Neural cell (in vitro differentiated cells): ENCODE measurements at regions not wholly inside any gene's neighbourhood (a gene's known extent, or its start where the extent isn't known, plus 50 kb on each side); places are given as distances from the start of the nearest gene placed in this dataset.

Experiments used
- H2AFZ ChIP-seq: fragments of 200-600, 300-800 bp; sonication (generic), shearing (Covaris generic); 2 replicates; pipeline ENCODE4 v1.6.0; 2014; ENCODE audit warnings: low read depth, mild to moderate bottlenecking, antibody characterized with exemption, low read length, moderate library complexity
- H3F3A ChIP-seq: fragments of 200-600 bp; shearing (Covaris generic); 2 replicates; pipeline ENCODE4 v1.6.1; 2016; ENCODE audit warnings: mild to moderate bottlenecking, moderate library complexity, mixed read lengths, antibody characterized with exemption, low read length; ENCODE audit not compliant: insufficient read depth, poor library complexity, severe bottlenecking
- H3K27ac ChIP-seq: fragments of 200-600, 300-800 bp; sonication (generic), shearing (Covaris generic); 2 replicates; pipeline ENCODE4 v1.5.1; 2014; ENCODE audit warnings: mild to moderate bottlenecking, low read length, moderate library complexity
- H3K27me3 ChIP-seq: fragments of 300-800, 200-600 bp; sonication (generic), shearing (Covaris generic); 2 replicates; pipeline ENCODE4 v1.6.0; 2014; ENCODE audit warnings: mild to moderate bottlenecking, low read depth, low read length, moderate library complexity; ENCODE audit not compliant: insufficient read depth
- H3K36me3 ChIP-seq: fragments of 300-800, 200-600 bp; sonication (generic), shearing (Covaris generic); 2 replicates; pipeline ENCODE4 v1.5.1; 2014; ENCODE audit warnings: mild to moderate bottlenecking, antibody characterized with exemption, low read length, moderate library complexity; ENCODE audit not compliant: insufficient read depth
- H3K4me2 ChIP-seq: fragments of 300-800, 200-600 bp; sonication (generic), shearing (Covaris generic); 2 replicates; pipeline ENCODE4 v1.6.0; 2014; ENCODE audit warnings: mild to moderate bottlenecking, low read length
- H3K4me3 ChIP-seq: fragments of 300-800, 200-600 bp; sonication (generic), shearing (Covaris generic); 2 replicates; pipeline ENCODE4 v1.5.1; 2014; ENCODE audit warnings: mild to moderate bottlenecking, low read length, moderate library complexity
- H3K79me2 ChIP-seq: fragments of 200-600 bp; shearing (Covaris generic); replicated peaks from 2 replicates; pipeline ENCODE4 v1.6.0; 2014; ENCODE audit warnings: mild to moderate bottlenecking, low read length, moderate library complexity; ENCODE audit not compliant: insufficient read depth
- H3K9ac ChIP-seq: fragments of 300-800, 200-600 bp; sonication (generic), shearing (Covaris generic); 2 replicates; pipeline ENCODE4 v1.6.1; 2016; ENCODE audit warnings: mild to moderate bottlenecking, low read length, mixed read lengths
- H3K9me2 ChIP-seq: fragments of 200-600 bp; shearing (Covaris generic); 2 replicates; pipeline ENCODE4 v1.6.1; 2016; ENCODE audit warnings: mild to moderate bottlenecking, low read length, mixed read lengths; ENCODE audit not compliant: insufficient read depth
- H3K9me3 ChIP-seq: fragments of 200-600, 300-800 bp; sonication (generic), shearing (Covaris generic); 2 replicates; pipeline ENCODE4 v1.6.1; 2016; ENCODE audit warnings: mild to moderate bottlenecking, mixed run types, low read length, moderate library complexity, mixed read lengths
- H4K20me1 ChIP-seq: fragments of 200-600 bp; shearing (Covaris generic); 2 replicates; pipeline ENCODE4 v1.6.1; 2016; ENCODE audit warnings: mild to moderate bottlenecking, mixed run types; ENCODE audit not compliant: insufficient read depth
- CTCF ChIP-seq: fragments of 450-650 bp; IDR thresholded peaks from 2 replicates; pipeline ENCODE4 v1.5.1; 2014; ENCODE audit warnings: antibody characterized with exemption, mild to moderate bottlenecking, moderate library complexity; ENCODE audit not compliant: poor library complexity, severe bottlenecking
- EP300 ChIP-seq: fragments of 450-650 bp; conservative IDR thresholded peaks from 2 replicates; pipeline ENCODE4 v1.6.1; 2014; ENCODE audit warnings: antibody characterized with exemption, mild to moderate bottlenecking, moderate library complexity; ENCODE audit not compliant: poor library complexity, severe bottlenecking
- EZH2 ChIP-seq: fragments of 200-600, 300-800 bp; shearing (Covaris generic), sonication (generic); IDR thresholded peaks from 2 replicates; pipeline ENCODE4 v1.6.1; 2014; ENCODE audit warnings: antibody characterized with exemption, low read length, borderline replicate concordance, mild to moderate bottlenecking; ENCODE audit not compliant: insufficient read depth, poor library complexity, severe bottlenecking
- MXI1 ChIP-seq: fragments of 450-650 bp; conservative IDR thresholded peaks from 2 replicates; pipeline ENCODE4 v1.6.1; 2014; ENCODE audit warnings: antibody characterized with exemption, mild to moderate bottlenecking; ENCODE audit not compliant: poor library complexity, severe bottlenecking
- POLR2AphosphoS5 ChIP-seq: IDR thresholded peaks from 2 replicates; pipeline ENCODE4 v1.6.1; 2012
- RAD21 ChIP-seq: fragments of 450-650 bp; conservative IDR thresholded peaks from 2 replicates; pipeline ENCODE4 v1.6.1; 2014; ENCODE audit warnings: antibody characterized with exemption, mild to moderate bottlenecking, moderate library complexity
- REST ChIP-seq: IDR thresholded peaks from 2 replicates; pipeline ENCODE4 v1.6.1; 2012; ENCODE audit warnings: borderline replicate concordance
- SMC3 ChIP-seq: fragments of 450-650 bp; conservative IDR thresholded peaks from 2 replicates; pipeline ENCODE4 v1.6.1; 2014; ENCODE audit warnings: antibody characterized with exemption, mild to moderate bottlenecking, moderate library complexity; ENCODE audit not compliant: poor library complexity
- TAF1 ChIP-seq: IDR thresholded peaks from 2 replicates; pipeline ENCODE4 v1.6.1; 2012; ENCODE audit warnings: low read depth

GRCh38 chr3:80247766-80248165 is 480.0 kb upstream of the ROBO1 start:
- no peaks in the 10 kb centered on the region for H3K36me3 ChIP-seq
- no peak overlapping the region for H3K4me3 ChIP-seq
- no peak overlapping the region for H3K27ac ChIP-seq
- TF ChIP-seq EZH2 = no peak
- no peak for TF ChIP-seq SMC3
- TF ChIP-seq MXI1 = no peak
- TF ChIP-seq TAF1 = no peak
- TF ChIP-seq RAD21 = no peak
- no peak for TF ChIP-seq REST
- TF ChIP-seq CTCF = no peak
- no peaks in the 10 kb centered on the region for H4K20me1 ChIP-seq
- no peaks in the 10 kb centered on the region for H3K9me2 ChIP-seq
- no peak overlapping the region for H3K4me2 ChIP-seq
- H3K9ac ChIP-seq = no peak overlapping the region
- no peaks in the 10 kb centered on the region for H3K79me2 ChIP-seq
- peaks cover 8% of the 10 kb centered on the region for H3K9me3 ChIP-seq
- no peaks in the 10 kb centered on the region for H3K27me3 ChIP-seq
- no peaks in the 10 kb centered on the region for H3F3A ChIP-seq
- H2AFZ ChIP-seq = no peak overlapping the region

GRCh38 chr3:80244390-80244789 is 476.6 kb upstream of the ROBO1 start:
- H3K9me2 ChIP-seq = no peaks in the 10 kb centered on the region
- no peak overlapping the region for H3K4me2 ChIP-seq
- no peak overlapping the region for H3K9ac ChIP-seq
- H3K79me2 ChIP-seq = no peaks in the 10 kb centered on the region
- H3F3A ChIP-seq = no peaks in the 10 kb centered on the region
- H3K27ac ChIP-seq = no peak overlapping the region
- TF ChIP-seq EP300 = no peak
- TF ChIP-seq SMC3 = no peak
- no peak for TF ChIP-seq RAD21
- TF ChIP-seq POLR2AphosphoS5 = no peak
- TF ChIP-seq TAF1 = no peak
- no peak for TF ChIP-seq MXI1
- no peak for TF ChIP-seq CTCF
- no peak for TF ChIP-seq EZH2
- no peak for TF ChIP-seq REST
- H3K36me3 ChIP-seq = no peaks in the 10 kb centered on the region
- no peak overlapping the region for H2AFZ ChIP-seq
- H3K27me3 ChIP-seq = no peaks in the 10 kb centered on the region
- H3K4me3 ChIP-seq = no peak overlapping the region
- H3K9me3 ChIP-seq = peaks cover 8% of the 10 kb centered on the region
- H4K20me1 ChIP-seq = no peaks in the 10 kb centered on the region
